Right lobe of liver (tissue), 4 donors: ENCODE measurements at regions not wholly inside any gene's neighbourhood (a gene's known extent, or its start where the extent isn't known, plus 50 kb on each side); places are given as distances from the start of the nearest gene placed in this dataset.

Experiments used
- CTCF ChIP-seq, 4 donors: fragments of 200-600 bp in 3 of 4; fragments of 450-650 bp in 1 of 4; IDR thresholded peaks; one replicate each; pipeline versions ENCODE4 v1.5.1 to v1.8.0; 2016 to 2022; ENCODE audit warnings: antibody characterized with exemption in 4 of 4, mild to moderate bottlenecking in 2 of 4
- POLR2A ChIP-seq: fragments of 450-650 bp; IDR thresholded peaks from one replicate; pipeline ENCODE4 v1.6.1; 2017; ENCODE audit warnings: antibody characterized with exemption, mild to moderate bottlenecking
- donor health status: DM: no; HTN: no; CAD: no.
- donor health status: DM: no; HTN: no; CAD: no.
- donor health status: DM: no; HTN: yes; CAD: no.

GRCh38 chr7:15906436-15906835, 220.0 kb upstream of the MEOX2 start:
- no peak for TF ChIP-seq CTCF (IDR thresholded peaks at IDR 0.05)
- no peak for TF ChIP-seq POLR2A
